Ishikawa (cell line): ENCODE measurements at regions not wholly inside any gene's neighbourhood (a gene's known extent, or its start where the extent isn't known, plus 50 kb on each side); places are given as distances from the start of the nearest gene placed in this dataset.

Experiments used
- CREB1 ChIP-seq: IDR thresholded peaks from 2 replicates; pipeline ENCODE4 v1.6.1; 2012; ENCODE audit warnings: low read depth
- EGR1 ChIP-seq: IDR thresholded peaks from 2 replicates; pipeline ENCODE4 v1.6.1; 2012
- FOXM1 ChIP-seq: IDR thresholded peaks from 2 replicates; pipeline ENCODE4 v1.6.1; 2012; ENCODE audit warnings: low read depth, borderline replicate concordance
- RAD21 ChIP-seq: IDR thresholded peaks from 2 replicates; pipeline ENCODE4 v1.6.1; 2012; ENCODE audit warnings: low read depth
- TAF1 ChIP-seq: IDR thresholded peaks from 2 replicates; pipeline ENCODE4 v1.6.1; 2012; ENCODE audit warnings: low read depth, mild to moderate bottlenecking
- TCF12 ChIP-seq: IDR thresholded peaks from 2 replicates; pipeline ENCODE4 v1.6.1; 2012; ENCODE audit warnings: low read depth
- TEAD4 ChIP-seq: IDR thresholded peaks from 2 replicates; pipeline ENCODE4 v1.6.1; 2012
- YY1 ChIP-seq: IDR thresholded peaks from 2 replicates; pipeline ENCODE4 v1.6.1; 2012; ENCODE audit warnings: low read depth
- ZBTB7A ChIP-seq: IDR thresholded peaks from 2 replicates; pipeline ENCODE4 v1.6.1; 2012; ENCODE audit warnings: low read depth

GRCh38 chr1:244328476-244328875 lies 123.2 kb downstream of the ADSS2 start:
- TF ChIP-seq YY1, result no peak
- TF ChIP-seq FOXM1, result no peak
- no peak for TF ChIP-seq EGR1
- TF ChIP-seq TCF12, result no peak
- no peak for TF ChIP-seq CREB1
- TF ChIP-seq RAD21, result no peak
- TF ChIP-seq TAF1, result no peak
- no peak for TF ChIP-seq ZBTB7A
- TF ChIP-seq TEAD4, result no peak
